ENCODE measurements at regions not wholly inside any gene's neighbourhood (a gene's known extent, or its start where the extent isn't known, plus 50 kb on each side); places are given as distances from the start of the nearest gene placed in this dataset.

- ChIA-PET CTCF (no interaction called here), POLR2A (no interaction called here)
- Histone ChIP-seq H3K36me3 (ENCODE audit: control insufficient read depth, insufficient read depth, low read length) (no peaks in the 10 kb centered on the region), H3K27me3 (ENCODE audit: control insufficient read depth, insufficient read depth, low read length) (no peaks in the 10 kb centered on the region), H3K27ac (ENCODE audit: low read length) (no peak overlapping the region), H3K9me3 (ENCODE audit: control insufficient read depth, insufficient read depth, low read depth, low read length) (no peaks in the 10 kb centered on the region), H3K4me1 (ENCODE audit: control insufficient read depth, insufficient read depth, low read length) (no peaks in the 10 kb centered on the region), H3K4me3 (ENCODE audit: low read depth in 2 of 2, low read length in 2 of 2) (no peak overlapping the region)
- no TSS peak for BruUV-seq (replicated peaks)
- TF ChIP-seq CTCF (IDR thresholded peaks at IDR 0.05) (no peak), SIN3A (IDR thresholded peaks at IDR 0.05; ENCODE audit: borderline replicate concordance, insufficient read depth, low read depth, low read length) (no peak), TCF7L2 (IDR thresholded peaks at IDR 0.05; ENCODE audit: low read depth, low read length) (no peak), REST (IDR thresholded peaks at IDR 0.05; ENCODE audit: insufficient read depth in 1 of 2, low read depth in 2 of 2, low read length in 1 of 2) (no peak), POLR2AphosphoS5 (IDR thresholded peaks at IDR 0.05; ENCODE audit: low read depth, low read length) (no peak)
- DNase-seq (ENCODE audit: low read depth, low spot score) (no peak), ATAC-seq (no peak)
- in situ Hi-C loops (cut with HindIII; ENCODE audit: low pct_unique_long_range_greater_than_20kb, low sequenced_read_pairs), result no loop called here
- intact Hi-C loops (cut with micrococcal nuclease; ENCODE audit: unreplicated experiment), result no loop called here
Observed at GRCh38 chr6:103167345-103168071, 1692.2 kb downstream of the HACE1 start.

- Histone ChIP-seq H3K9me3 (ENCODE audit: control insufficient read depth, insufficient read depth, low read depth, low read length) (no peaks in the 10 kb centered on the region), H3K4me3 (ENCODE audit: low read depth in 2 of 2, low read length in 2 of 2) (no peak overlapping the region), H3K27me3 (ENCODE audit: control insufficient read depth, insufficient read depth, low read length) (no peaks in the 10 kb centered on the region), H3K36me3 (ENCODE audit: control insufficient read depth, insufficient read depth, low read length) (no peaks in the 10 kb centered on the region), H3K4me1 (ENCODE audit: control insufficient read depth, insufficient read depth, low read length) (no peaks in the 10 kb centered on the region), H3K27ac (ENCODE audit: low read length) (no peak overlapping the region)
- no peak for DNase-seq (ENCODE audit: low read depth, low spot score)
- no peak for ATAC-seq
- ChIA-PET POLR2A (no interaction called here), CTCF (no interaction called here)
- BruUV-seq (replicated peaks), result no TSS peak
- TF ChIP-seq CTCF (IDR thresholded peaks at IDR 0.05) (no peak), POLR2AphosphoS5 (IDR thresholded peaks at IDR 0.05; ENCODE audit: low read depth, low read length) (no peak), TCF7L2 (IDR thresholded peaks at IDR 0.05; ENCODE audit: low read depth, low read length) (no peak), REST (IDR thresholded peaks at IDR 0.05; ENCODE audit: insufficient read depth in 1 of 2, low read depth in 2 of 2, low read length in 1 of 2) (no peak), SIN3A (IDR thresholded peaks at IDR 0.05; ENCODE audit: borderline replicate concordance, insufficient read depth, low read depth, low read length) (no peak)
- intact Hi-C loops (cut with micrococcal nuclease; ENCODE audit: unreplicated experiment) (no loop called here), in situ Hi-C loops (cut with HindIII; ENCODE audit: low pct_unique_long_range_greater_than_20kb, low sequenced_read_pairs) (no loop called here)
Observed at GRCh38 chr6:103154779-103155572, 1704.7 kb downstream of the HACE1 start.

All from Panc1 (cell line).